ENCODE measurements at regions not wholly inside any gene's neighbourhood (a gene's known extent, or its start where the extent isn't known, plus 50 kb on each side); places are given as distances from the start of the nearest gene placed in this dataset.

- H3K9me3 ChIP-seq (ENCODE audit: insufficient read depth, low read length): no peaks in the 10 kb centered on the region
- no peaks in the 10 kb centered on the region for H3K36me3 ChIP-seq (ENCODE audit: low read length)
- no peaks in the 10 kb centered on the region for H4K20me1 ChIP-seq (ENCODE audit: low read depth, low read length)
- no peak overlapping the region for H2AFZ ChIP-seq (ENCODE audit: low read depth, low read length, severe bottlenecking)
- no peak overlapping the region for H3K4me2 ChIP-seq (ENCODE audit: low read depth, low read length, poor library complexity, severe bottlenecking)
- no peak overlapping the region for H3K4me3 ChIP-seq (ENCODE audit: insufficient read depth, low read length, poor library complexity, severe bottlenecking)
- no peaks in the 10 kb centered on the region for H3K79me2 ChIP-seq (ENCODE audit: insufficient read depth, low read length)
- no peak for TF ChIP-seq EZH2phosphoT487 (conservative IDR thresholded peaks at IDR 0.05; ENCODE audit: low read length)
- TF ChIP-seq, protein P1, sequence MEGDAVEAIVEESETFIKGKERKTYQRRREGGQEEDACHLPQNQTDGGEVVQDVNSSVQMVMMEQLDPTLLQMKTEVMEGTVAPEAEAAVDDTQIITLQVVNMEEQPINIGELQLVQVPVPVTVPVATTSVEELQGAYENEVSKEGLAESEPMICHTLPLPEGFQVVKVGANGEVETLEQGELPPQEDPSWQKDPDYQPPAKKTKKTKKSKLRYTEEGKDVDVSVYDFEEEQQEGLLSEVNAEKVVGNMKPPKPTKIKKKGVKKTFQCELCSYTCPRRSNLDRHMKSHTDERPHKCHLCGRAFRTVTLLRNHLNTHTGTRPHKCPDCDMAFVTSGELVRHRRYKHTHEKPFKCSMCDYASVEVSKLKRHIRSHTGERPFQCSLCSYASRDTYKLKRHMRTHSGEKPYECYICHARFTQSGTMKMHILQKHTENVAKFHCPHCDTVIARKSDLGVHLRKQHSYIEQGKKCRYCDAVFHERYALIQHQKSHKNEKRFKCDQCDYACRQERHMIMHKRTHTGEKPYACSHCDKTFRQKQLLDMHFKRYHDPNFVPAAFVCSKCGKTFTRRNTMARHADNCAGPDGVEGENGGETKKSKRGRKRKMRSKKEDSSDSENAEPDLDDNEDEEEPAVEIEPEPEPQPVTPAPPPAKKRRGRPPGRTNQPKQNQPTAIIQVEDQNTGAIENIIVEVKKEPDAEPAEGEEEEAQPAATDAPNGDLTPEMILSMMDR (IDR thresholded peaks at IDR 0.05; ENCODE audit: insufficient read depth, low read length, poor library complexity, severe bottlenecking): no peak
- H3K9me2 ChIP-seq (replicated peaks; ENCODE audit: insufficient read depth, low read length): no peaks in the 10 kb centered on the region
- H3K27ac ChIP-seq (ENCODE audit: low read depth, low read length): no peak overlapping the region
- H3K27me3 ChIP-seq (ENCODE audit: low read length): no peaks in the 10 kb centered on the region
- no peaks in the 10 kb centered on the region for H3F3A ChIP-seq (ENCODE audit: insufficient read depth)
- no peak overlapping the region for H3K9ac ChIP-seq (ENCODE audit: low read length)
Observed at GRCh38 chr1:199303035-199303434, 664.2 kb downstream of the PTPRC start.

DNA sequence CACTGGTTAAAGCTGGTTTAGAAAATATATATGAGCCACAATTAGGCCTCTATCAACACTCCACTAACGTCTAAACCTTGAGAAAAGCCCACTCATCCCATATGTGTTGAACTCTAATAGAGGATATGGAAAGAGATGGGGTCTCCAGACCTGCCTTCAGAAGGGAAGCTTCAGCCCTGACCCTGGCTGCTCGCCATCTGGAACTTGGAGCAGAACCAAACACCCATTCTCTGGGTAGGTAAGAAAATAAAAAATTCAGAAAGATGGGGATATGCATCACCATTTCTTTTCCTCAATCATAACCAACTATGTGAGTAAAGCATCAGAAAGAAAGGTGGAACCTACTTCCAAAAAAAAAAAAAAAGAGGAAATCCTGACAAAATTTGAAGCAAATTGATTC is 666.2 kb downstream of the PTPRC start:
- Histone ChIP-seq H3K9ac (ENCODE audit: low read length) (no peak overlapping the region), H3K36me3 (ENCODE audit: low read length) (no peaks in the 10 kb centered on the region), H3K27ac (ENCODE audit: low read depth, low read length) (no peak overlapping the region), H2AFZ (ENCODE audit: low read depth, low read length, severe bottlenecking) (no peak overlapping the region), H3K79me2 (ENCODE audit: insufficient read depth, low read length) (no peaks in the 10 kb centered on the region), H3K4me2 (ENCODE audit: low read depth, low read length, poor library complexity, severe bottlenecking) (no peak overlapping the region), H3K9me3 (ENCODE audit: insufficient read depth, low read length) (no peaks in the 10 kb centered on the region), H3K9me2 (replicated peaks; ENCODE audit: insufficient read depth, low read length) (no peaks in the 10 kb centered on the region), H3K27me3 (ENCODE audit: low read length) (no peaks in the 10 kb centered on the region), H3F3A (ENCODE audit: insufficient read depth) (no peaks in the 10 kb centered on the region), H3K4me3 (ENCODE audit: insufficient read depth, low read length, poor library complexity, severe bottlenecking) (no peak overlapping the region), H4K20me1 (ENCODE audit: low read depth, low read length) (no peaks in the 10 kb centered on the region)
- TF ChIP-seq EZH2phosphoT487 (conservative IDR thresholded peaks at IDR 0.05; ENCODE audit: low read length): no peak
- TF ChIP-seq, protein P1 (IDR thresholded peaks at IDR 0.05; ENCODE audit: insufficient read depth, low read length, poor library complexity, severe bottlenecking): no peak

DNA sequence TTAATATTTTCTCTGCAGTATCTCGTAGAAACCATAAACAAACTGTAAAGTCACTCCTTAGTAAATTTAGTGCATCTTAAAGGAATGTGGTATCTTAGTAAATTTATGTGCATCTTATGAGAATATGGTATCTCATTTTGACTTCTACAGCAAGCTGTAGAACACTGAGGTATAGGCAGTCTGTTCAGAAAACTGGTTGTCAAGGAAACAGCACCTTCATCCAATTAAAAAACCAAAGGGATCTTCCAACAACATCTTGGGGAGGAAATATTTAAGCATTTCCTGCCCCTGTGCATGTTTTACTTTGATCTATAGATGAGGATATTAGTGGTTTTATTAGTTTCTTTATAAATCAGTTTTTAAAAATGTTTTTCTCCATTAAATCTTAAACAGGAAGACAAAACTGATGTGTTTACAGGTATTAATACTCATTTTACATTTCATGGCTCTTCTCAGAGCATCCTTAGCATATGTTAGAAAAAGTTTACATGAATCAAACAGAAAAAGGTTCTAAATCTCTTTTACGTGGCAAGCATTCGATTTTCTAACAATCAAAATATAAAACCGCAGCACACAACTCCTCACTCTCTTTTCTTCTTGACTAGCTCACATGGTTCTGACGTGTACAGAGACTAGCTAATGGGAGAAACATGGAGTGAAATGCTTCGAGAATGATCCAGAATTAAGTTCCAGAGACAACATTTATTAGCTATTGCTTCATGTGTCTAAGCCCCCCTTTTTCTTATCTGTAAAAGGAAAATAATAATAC is 668.8 kb downstream of the PTPRC start:
- Histone ChIP-seq H3K36me3 (ENCODE audit: low read length) (no peaks in the 10 kb centered on the region), H3F3A (ENCODE audit: insufficient read depth) (no peaks in the 10 kb centered on the region), H3K27me3 (ENCODE audit: low read length) (no peaks in the 10 kb centered on the region), H3K4me3 (ENCODE audit: insufficient read depth, low read length, poor library complexity, severe bottlenecking) (no peak overlapping the region), H3K4me2 (ENCODE audit: low read depth, low read length, poor library complexity, severe bottlenecking) (no peak overlapping the region), H3K9me3 (ENCODE audit: insufficient read depth, low read length) (no peaks in the 10 kb centered on the region), H3K9ac (ENCODE audit: low read length) (no peak overlapping the region), H2AFZ (ENCODE audit: low read depth, low read length, severe bottlenecking) (no peak overlapping the region), H3K27ac (ENCODE audit: low read depth, low read length) (no peak overlapping the region), H4K20me1 (ENCODE audit: low read depth, low read length) (no peaks in the 10 kb centered on the region), H3K9me2 (replicated peaks; ENCODE audit: insufficient read depth, low read length) (no peaks in the 10 kb centered on the region), H3K79me2 (ENCODE audit: insufficient read depth, low read length) (no peaks in the 10 kb centered on the region)
- no peak for TF ChIP-seq EZH2phosphoT487 (conservative IDR thresholded peaks at IDR 0.05; ENCODE audit: low read length)
- TF ChIP-seq, protein P1 (IDR thresholded peaks at IDR 0.05; ENCODE audit: insufficient read depth, low read length, poor library complexity, severe bottlenecking): no peak
